Hepatic stellate cell (primary cell): ENCODE measurements at regions not wholly inside any gene's neighbourhood (a gene's known extent, or its start where the extent isn't known, plus 50 kb on each side); places are given as distances from the start of the nearest gene placed in this dataset.

ENCODE experiments used
- DNase-seq: peaks from one replicate; pipeline ENCODE4 v3.0.0; 2011; ENCODE audit warnings: low spot score

DNA sequence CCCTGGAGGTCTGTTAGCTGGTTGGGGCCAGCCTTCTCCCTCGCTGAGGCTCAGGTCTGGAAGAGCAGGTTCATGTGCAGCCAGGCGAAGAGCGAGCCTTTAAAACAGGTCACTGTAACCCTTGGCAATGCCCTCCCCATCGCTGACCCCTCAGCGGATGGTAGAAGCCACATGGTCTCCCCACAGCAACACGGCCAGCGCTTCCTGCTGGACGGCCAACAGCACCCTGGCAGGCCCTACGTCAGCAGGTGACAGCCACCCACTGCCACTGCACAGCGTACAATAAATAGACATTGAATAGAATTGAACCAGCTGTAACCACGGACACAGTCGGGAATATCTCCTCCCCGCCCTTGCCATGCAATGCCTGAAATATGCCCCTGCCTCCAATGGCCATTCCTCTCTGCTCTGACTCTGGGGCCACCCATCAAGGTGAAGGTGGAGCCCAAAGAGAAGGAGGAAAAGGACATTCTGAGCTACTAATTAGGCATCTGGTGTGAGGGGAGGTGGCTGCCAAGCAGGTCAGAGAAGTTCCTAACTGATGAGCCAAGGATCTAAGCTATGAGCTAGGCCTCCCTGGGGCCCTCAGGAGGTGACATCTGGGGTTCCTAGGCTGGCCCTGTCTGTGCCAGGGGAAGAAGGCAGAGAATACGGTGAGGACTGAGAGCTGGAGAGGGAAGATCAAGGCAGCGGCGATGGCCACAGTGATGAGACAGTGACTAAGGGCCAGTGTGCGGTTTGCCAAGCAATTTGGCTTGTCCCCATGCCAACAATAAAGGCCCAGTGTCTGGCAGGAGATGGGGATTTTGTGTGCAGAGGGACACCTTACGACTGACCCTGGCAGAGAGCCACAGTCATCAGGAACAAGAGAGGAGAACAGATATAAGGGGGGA, 202.3 kb downstream of the BCOR start:
- DNase-seq, result no peak

DNA sequence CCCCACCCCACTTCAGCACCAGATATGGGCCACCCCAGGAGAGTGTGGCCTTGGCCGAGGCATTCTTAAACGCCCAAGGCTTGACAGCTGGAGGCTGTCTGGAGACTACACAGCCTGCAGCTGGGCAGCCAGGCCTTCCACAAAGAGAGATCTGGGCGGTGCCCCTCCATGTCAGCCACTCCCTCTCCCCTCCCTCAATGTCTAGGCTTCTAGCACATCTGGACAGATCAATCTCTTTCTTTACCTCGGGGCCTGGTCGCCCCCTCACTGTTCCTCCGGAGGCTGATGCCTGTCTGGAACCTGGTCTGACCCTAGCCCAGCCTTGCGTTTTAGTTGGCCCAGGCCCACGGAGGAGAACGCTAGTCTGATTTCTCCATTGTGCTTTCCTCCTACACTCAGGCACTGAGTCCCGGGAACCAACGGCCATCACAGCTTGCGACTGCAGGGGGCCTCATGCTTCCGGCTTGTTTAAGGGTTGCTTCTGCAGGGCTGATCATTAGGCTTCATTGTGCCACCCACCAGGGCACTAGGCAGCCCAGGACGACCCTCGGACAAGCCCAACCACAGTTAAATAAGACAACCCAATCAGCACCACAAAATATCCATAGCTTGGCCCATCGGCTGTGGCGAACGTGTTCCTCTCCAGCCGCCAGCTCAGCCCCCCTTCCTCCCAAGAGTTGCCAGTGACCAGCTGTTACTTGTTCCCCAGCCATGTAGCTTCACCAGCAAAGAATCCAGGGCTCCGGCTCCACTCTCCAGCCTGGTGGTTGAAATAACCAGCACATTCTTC, 200.6 kb downstream of the BCOR start:
- DNase-seq, result peak; percentile 85

- DNase-seq, result no peak
Observed at GRCh38 chrX:39897741-39898097, 200.0 kb downstream of the BCOR start.

- DNase-seq, result no peak
Observed at GRCh38 chrX:39898147-39898546, 199.6 kb downstream of the BCOR start.

GRCh38 chrX:39899059-39899458, 198.7 kb downstream of the BCOR start:
- no peak for DNase-seq

DNA sequence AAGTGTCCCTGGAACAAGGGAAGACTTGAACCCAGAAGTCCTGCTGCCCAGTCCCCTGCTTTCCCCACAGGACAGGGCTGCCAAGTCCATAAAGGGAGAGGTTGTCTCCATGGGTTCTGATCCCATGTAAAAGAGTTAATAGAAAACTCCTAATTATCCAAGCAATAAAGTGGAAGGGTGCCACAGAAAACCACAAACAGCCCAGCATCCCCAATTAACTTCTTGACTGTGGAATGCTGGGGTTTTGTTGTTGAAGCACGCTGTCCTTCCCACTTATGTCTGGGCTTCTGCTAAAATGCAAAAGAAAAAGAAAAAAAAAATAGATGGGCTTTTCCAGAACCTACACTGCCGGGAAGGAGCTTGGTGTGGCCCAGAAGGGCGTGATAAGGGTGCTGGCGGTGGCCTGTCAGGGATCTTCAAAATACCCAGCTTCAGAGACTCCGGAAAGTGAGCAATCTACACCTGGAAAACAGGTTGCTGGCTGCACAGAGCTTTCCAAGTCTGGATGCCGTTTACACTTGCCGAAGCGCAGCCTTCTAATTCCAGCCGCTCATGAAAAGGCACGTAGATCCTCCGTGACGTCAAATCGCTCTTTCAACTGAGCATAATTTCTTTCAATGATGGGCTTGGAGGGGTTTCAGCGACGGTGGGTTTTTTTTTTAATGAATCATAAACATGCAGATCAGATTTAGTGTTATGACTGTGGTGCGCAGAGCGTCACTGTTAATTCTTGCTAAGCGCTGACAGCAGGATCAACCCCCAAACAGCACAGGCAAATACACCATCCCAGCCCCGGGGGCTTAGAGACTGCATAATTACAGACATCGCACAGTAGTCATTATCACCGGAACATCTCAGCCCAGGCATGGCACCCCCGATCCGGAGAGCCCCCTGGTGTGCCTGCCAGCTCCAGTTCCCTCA, 197.6 kb downstream of the BCOR start:
- no peak for DNase-seq

GRCh38 chrX:39900777-39901170, 197.0 kb downstream of the BCOR start:
- no peak for DNase-seq

- DNase-seq, result peak; percentile 60
Observed at GRCh38 chrX:39903343-39903742, 194.4 kb downstream of the BCOR start.

- peak; percentile 34 for DNase-seq
Observed at GRCh38 chrX:39903937-39904336, 193.8 kb downstream of the BCOR start.

DNA sequence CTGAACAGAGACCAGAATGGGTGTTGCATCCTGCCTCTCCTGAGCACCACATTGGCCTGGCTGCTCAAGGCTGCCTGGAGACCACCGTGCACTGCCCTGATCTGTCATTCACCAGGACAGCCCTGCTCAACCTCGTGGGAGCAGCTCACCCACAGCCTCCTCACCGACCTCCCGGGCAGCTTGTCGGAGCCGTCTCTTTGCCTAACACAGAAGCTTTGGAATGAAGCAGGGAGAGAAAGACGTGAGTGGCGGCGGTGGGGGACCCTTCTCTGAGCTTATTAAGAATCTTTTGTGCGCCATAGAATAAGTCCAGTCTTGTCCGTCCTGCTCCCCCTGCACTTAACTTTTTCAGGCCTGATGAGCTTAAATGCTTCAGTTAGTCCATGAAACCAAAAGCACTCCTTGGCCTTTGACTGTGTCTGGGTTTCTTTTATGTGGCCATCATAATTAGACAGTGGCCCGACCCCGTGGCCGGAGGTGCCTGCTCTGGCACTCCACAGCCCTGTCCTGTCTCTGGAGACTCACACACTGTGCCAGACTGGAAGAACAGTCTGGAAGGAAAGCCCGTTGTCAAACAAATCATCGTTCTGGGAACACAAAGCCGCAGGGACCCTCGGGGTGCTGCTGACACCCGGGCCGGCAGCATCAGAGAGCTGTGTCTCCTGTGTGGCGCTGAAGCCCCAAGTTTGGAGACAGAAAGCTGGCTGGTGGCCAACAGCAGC, 192.8 kb downstream of the BCOR start:
- DNase-seq, result no peak

DNA sequence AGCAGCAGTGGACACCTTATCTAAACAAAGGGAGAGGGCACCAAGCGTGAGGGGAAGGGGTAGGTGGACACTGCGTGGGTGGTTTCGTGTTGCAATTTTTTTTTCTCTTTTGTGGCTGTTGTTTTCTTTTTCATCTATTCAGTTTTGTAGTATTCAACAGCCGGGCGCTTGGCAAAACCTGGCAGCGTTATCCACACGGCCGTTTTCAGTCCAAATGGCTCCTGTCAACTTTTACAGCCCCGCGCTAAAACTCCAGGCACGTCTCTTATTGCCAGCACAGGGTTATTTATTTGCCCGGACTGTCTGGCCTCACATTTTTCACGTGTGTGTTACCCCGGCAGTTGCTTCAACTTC, 192.2 kb downstream of the BCOR start:
- DNase-seq, result peak; percentile 31

GRCh38 chrX:39905946-39906345, 191.8 kb downstream of the BCOR start:
- DNase-seq, result no peak

- DNase-seq, result peak; percentile 89
Observed at GRCh38 chrX:39907964-39908661, 189.6 kb downstream of the BCOR start.

- no peak for DNase-seq
Observed at GRCh38 chrX:39909996-39910395, 187.8 kb downstream of the BCOR start.

- DNase-seq, result no peak
Observed at GRCh38 chrX:39910651-39911050, 187.1 kb downstream of the BCOR start.

GRCh38 chrX:39911278-39911897, 186.4 kb downstream of the BCOR start:
- DNase-seq, result no peak

GRCh38 chrX:39912126-39912525, 185.6 kb downstream of the BCOR start:
- DNase-seq, result no peak

GRCh38 chrX:39915081-39915480, 182.7 kb downstream of the BCOR start:
- no peak for DNase-seq

- DNase-seq, result no peak
Observed at GRCh38 chrX:39915596-39915995, 182.2 kb downstream of the BCOR start.

GRCh38 chrX:39921838-39922237, 175.9 kb downstream of the BCOR start:
- DNase-seq, result no peak

- no peak for DNase-seq
Observed at GRCh38 chrX:39922488-39922887, 175.3 kb downstream of the BCOR start.
